ENCODE measurements at regions not wholly inside any gene's neighbourhood (a gene's known extent, or its start where the extent isn't known, plus 50 kb on each side); places are given as distances from the start of the nearest gene placed in this dataset.

- TF ChIP-seq CTCF (IDR thresholded peaks at IDR 0.05): no peak
- TF ChIP-seq EP300 (IDR thresholded peaks at IDR 0.05): no peak
- no peak for TF ChIP-seq POLR2A (IDR thresholded peaks at IDR 0.05)
- H3K27ac ChIP-seq: no peak overlapping the region
- WGBS, 2 donors: 77 to 88% methylated on average over 8 of the region's 8 CpGs
Measured at GRCh38 chr10:3679950-3680629, 104.9 kb downstream of the KLF6 start.

GRCh38 chr10:3678629-3679227 is 106.3 kb downstream of the KLF6 start:
- TF ChIP-seq CTCF (IDR thresholded peaks at IDR 0.05) (no peak), POLR2A (IDR thresholded peaks at IDR 0.05) (no peak), EP300 (IDR thresholded peaks at IDR 0.05) (no peak)
- no peak for DNase-seq (ENCODE audit: low spot score in 2 of 2)
- no peak overlapping the region for H3K27ac ChIP-seq
- H3K27me3 ChIP-seq: no peaks in the 10 kb centered on the region
- no peak overlapping the region for H3K4me3 ChIP-seq
- H3K4me1 ChIP-seq: no peaks in the 10 kb centered on the region
- 77 to 87% methylated on average over 1 of the region's 1 CpG for WGBS, 2 donors
- H3K9me3 ChIP-seq: no peaks in the 10 kb centered on the region
- no peaks in the 10 kb centered on the region for H3K36me3 ChIP-seq

More at GRCh38 chr10:3679950-3680629, 104.9 kb downstream of the KLF6 start:
- DNase-seq (ENCODE audit: low spot score in 2 of 2): no peak
- Histone ChIP-seq H3K4me3 (no peak overlapping the region), H3K9me3 (no peaks in the 10 kb centered on the region), H3K36me3 (no peaks in the 10 kb centered on the region), H3K27me3 (no peaks in the 10 kb centered on the region), H3K4me1 (no peaks in the 10 kb centered on the region)

- no peak for DNase-seq (ENCODE audit: low spot score in 2 of 2)
- H3K9me3 ChIP-seq: no peaks in the 10 kb centered on the region
- H3K27me3 ChIP-seq: no peaks in the 10 kb centered on the region
- H3K36me3 ChIP-seq: no peaks in the 10 kb centered on the region
- TF ChIP-seq POLR2A (IDR thresholded peaks at IDR 0.05) (no peak), EP300 (IDR thresholded peaks at IDR 0.05) (no peak), CTCF (IDR thresholded peaks at IDR 0.05) (no peak)
- no peak overlapping the region for H3K27ac ChIP-seq
- H3K4me1 ChIP-seq: no peaks in the 10 kb centered on the region
- WGBS, 2 donors: 62 to 66% methylated on average over 5 of the region's 5 CpGs
- H3K4me3 ChIP-seq: no peak overlapping the region
Measured at GRCh38 chr10:3676564-3676963, 108.4 kb downstream of the KLF6 start.

- WGBS, 2 donors: 82 to 83% methylated on average over 5 of the region's 5 CpGs
- Histone ChIP-seq H3K36me3 (no peaks in the 10 kb centered on the region), H3K27me3 (no peaks in the 10 kb centered on the region), H3K27ac (no peak overlapping the region), H3K9me3 (no peaks in the 10 kb centered on the region), H3K4me3 (no peak overlapping the region), H3K4me1 (no peaks in the 10 kb centered on the region)
- TF ChIP-seq EP300 (IDR thresholded peaks at IDR 0.05) (no peak), POLR2A (IDR thresholded peaks at IDR 0.05) (no peak), CTCF (IDR thresholded peaks at IDR 0.05) (no peak)
- no peak for DNase-seq (ENCODE audit: low spot score in 2 of 2)
Measured at GRCh38 chr10:3672220-3672619, 112.8 kb downstream of the KLF6 start.

GRCh38 chr10:3671386-3671955 is 113.5 kb downstream of the KLF6 start:
- Histone ChIP-seq H3K4me1 (no peaks in the 10 kb centered on the region), H3K36me3 (no peaks in the 10 kb centered on the region), H3K9me3 (no peaks in the 10 kb centered on the region), H3K4me3 (no peak overlapping the region), H3K27me3 (no peaks in the 10 kb centered on the region), H3K27ac (no peak overlapping the region)
- no peak for DNase-seq (ENCODE audit: low spot score in 2 of 2)
- 74 to 76% methylated on average over 13 of the region's 13 CpGs for WGBS, 2 donors
- TF ChIP-seq POLR2A (IDR thresholded peaks at IDR 0.05) (no peak), EP300 (IDR thresholded peaks at IDR 0.05) (no peak), CTCF (IDR thresholded peaks at IDR 0.05) (no peak)
